ENCODE measurements at regions not wholly inside any gene's neighbourhood (a gene's known extent, or its start where the extent isn't known, plus 50 kb on each side); places are given as distances from the start of the nearest gene placed in this dataset.

DNA sequence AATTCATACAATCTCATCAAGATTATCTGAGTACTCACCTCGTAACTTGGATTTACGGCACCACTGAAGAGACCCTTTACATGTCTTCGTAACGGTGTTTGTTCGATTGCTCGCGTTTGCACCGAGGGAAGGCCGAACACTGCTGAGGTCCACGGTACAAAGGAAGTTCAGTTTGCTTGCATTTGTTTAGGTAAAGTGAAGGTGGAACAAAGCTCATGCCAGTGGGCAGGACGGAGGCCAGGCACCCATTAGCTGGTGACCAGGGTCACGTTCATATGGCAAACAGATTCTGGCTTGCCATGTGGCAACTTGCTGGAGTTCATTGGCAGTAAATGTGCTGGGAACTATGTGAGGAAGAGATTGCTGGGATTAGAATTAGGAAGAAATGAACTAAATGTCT lies 164.8 kb downstream of the MACROH2A1 start:
- DNase-seq = no peak

DNA sequence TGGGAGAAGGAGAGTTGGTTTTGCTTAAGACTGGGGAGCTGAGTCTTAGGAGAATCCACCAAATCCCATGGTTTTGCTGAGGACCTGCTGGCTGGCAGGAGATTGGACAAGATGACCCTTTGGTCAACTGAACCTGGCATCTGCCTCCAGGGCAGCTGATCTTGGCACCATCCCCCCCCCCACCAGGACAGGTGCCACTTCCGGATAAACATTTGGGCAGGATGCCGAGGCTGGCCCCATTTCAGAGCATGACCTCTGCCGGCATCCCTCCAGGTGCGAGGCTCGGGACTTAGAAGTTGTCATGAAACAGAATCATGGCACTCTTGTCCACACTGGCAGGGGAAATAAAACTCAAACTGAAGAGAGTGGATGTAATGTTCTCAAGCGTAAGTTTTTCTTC lies 165.6 kb downstream of the MACROH2A1 start:
- DNase-seq = no peak

GRCh38 chr5:135232958-135233357 lies 166.1 kb downstream of the MACROH2A1 start:
- DNase-seq = no peak

DNA sequence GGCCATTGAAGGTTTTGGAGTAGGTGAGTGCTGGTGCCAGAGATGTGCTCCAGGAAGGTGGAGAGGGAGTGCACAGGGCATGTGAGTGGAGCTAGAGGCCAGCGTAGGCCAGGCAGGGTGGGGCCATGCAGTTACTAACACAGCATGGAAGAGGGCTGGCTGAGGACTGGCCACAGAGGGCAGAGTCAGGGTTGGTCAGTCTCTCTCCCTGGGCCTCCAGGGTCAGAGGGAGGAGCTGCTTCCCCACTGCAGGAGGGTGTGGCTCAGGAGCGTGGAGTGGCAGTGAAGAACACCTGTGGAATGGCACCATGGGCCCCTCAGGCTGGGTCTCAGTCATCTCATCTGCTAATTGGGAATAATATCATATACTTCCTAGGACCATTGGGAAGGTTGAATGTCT lies 167.7 kb downstream of the MACROH2A1 start:
- no peak for DNase-seq

GRCh38 chr5:135230251-135230925 lies 168.6 kb downstream of the MACROH2A1 start:
- peak in 1 of 2 donors; percentile 18 for DNase-seq

GRCh38 chr5:135229679-135230132 lies 169.3 kb downstream of the MACROH2A1 start:
- no peak for DNase-seq

DNA sequence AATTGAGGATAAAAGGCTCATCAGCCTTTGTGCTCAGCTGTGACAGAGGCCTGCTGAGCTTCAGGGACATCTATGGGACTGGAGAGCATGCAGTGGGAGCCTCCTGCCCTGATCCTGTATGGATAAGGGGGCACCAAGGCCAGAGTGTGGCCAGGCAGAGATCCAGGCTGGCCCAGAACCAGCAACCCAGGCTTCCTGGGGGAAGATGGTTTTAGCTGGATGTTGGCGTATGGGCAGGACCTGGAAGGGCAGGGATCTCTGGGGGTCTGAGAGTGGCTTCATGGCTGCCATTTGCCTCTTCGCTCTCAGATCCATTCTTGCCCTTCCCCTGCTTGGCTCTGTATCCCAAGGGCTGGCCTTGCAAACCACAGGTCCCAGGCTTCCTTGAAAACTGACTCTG lies 169.9 kb downstream of the MACROH2A1 start:
- DNase-seq = no peak

DNA sequence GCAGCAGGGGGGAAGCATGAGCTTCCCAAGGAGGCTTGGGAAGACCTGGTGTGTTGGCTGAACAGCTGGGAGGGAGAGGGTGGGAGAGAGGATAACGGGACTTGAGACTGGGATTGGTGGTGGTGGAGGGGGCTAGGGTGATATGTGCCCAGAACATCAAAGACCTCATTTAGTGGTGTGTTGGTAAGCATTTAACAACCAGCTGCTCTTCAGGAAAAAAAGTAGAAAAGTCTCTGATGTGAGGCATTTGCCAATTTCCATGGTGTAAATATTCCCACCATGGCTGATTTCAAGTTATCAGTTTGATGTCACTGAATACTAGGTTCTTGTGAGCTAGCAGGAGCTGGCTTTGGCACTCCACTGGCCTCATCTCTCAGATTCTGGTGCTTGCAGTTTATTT lies 170.8 kb downstream of the MACROH2A1 start:
- DNase-seq = no peak

DNA sequence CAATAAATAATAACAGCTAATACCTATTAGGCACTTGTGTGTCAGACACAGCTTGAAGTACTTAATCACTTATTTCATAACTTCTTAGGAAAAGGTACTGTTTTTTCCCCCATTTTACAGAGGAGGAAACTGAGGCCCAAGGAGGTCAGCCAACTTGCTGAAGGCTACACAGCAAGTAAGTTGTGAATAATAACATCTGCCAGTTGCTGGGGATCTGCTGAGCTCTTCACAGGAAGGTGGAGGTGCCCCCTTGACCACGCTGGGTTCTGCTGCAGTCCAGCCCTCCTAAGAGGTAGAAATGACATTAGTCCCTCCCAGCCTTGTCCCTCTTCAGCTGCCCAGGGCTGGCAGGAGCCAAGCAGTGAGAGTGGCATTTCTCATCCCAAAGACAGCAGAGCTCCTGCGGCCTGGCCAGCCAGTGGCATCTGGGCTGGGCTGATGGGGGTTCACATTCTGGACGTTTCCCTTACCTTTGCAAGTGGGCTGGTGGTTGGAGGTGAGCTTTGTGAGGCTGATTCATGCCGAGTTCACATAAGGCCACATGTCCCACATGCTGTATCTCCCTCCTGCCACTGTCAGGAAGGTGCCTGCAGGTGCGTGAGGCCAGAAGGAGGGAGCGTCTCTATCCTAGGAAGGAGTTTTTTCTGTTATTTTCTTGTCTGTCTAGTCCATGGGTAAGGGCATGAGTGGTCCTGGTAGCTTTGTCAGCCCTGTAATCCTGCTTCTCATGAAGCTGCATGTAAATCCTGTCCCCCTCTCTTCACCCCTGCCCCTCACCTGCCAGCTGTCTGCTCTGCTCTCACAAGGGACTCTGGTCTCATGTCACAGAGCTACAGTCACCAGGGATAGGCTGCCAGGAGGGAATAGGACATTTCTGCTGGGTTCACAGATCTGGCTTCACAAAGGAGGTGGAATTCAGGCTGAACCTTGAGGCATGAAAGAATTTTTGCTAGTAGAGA lies 171.7 kb downstream of the MACROH2A1 start:
- no peak for DNase-seq

DNA sequence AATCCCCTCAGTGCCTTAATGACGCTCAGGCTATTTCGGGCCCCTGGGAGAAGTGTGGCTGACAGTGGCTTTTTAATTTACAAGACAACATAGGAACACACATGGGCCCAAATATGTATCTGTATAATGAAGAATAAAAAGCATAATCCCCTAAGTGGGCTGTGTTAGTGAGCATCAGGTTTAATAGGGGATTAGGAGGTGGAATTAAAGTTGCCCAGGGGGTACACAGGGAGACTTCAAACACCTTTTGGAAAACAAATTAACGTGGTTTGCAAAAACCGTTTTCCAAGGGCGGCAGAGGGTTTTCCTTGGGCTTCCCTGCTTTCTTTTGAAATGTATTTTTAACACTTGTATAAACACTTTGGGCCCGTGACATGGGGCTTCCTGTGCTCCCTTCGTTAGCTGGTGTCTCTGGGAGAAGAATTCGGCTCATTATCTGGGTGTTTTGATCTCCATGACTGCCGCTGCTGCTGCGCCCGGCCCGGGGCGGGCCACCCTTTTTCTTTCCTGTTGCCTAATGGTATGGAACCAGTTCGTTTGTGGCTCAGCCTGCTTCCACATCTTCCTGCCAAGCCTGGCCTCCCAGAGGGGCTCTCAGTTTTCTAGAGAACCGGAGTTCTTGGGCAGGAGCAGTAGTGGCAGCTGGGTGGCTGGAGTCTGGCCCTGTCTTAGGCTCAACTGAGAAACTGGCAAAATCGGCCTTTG lies 173.0 kb downstream of the MACROH2A1 start:
- no peak for DNase-seq

DNA sequence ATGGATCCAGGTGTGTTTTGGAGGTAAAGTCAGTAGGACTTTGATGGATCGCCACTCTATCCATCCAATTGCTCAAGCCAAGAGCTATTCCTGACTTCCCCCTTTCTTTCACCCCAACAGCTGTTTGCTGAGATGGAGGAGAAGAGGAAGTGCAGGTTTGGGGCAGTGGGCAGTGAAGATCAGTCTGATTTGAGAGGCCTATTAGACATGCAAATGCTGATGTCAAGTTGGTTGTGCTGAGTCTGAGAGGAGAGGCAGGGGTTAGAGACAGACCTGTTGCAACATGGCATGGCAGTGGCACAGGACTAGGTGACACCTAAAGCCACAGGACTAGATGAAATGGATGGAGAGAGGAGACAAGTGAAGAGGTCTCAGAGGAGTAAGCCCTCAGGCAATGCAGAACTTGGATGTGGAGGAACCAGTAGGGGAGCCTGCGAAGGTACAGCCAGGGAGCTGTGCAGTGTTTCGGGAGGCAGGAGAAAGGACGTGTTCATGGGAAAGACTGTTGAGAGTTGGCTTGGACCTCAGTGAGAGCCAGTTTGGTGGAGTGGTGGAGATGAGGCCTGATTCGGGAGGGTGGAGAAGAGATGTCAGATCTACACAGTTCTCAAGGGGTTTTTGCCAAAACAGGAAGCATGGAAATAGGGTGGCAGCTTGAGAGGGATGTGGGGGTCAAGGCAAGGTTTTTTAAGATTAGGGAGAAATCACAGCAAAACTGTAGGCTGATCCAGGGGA lies 175.0 kb downstream of the MACROH2A1 start:
- no peak for DNase-seq

DNA sequence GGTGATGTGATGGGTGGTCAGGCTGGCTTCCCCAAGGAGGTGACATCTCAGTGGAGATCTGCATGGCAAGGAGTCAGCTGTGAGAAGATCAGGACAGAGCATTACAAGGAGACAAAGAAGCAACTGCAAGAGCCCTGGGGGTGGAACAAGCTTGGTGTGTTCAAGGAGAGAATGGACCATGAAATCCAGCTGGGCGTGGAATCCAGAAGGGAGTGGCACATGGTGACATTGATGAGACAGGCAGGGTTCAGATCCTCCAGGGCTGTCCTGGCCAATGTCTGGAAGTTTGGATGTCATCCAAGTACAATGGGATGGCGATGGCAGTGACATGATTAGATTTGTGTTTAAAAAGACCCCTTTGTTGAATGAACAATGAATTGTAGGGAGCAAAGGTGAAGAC lies 175.6 kb downstream of the MACROH2A1 start:
- DNase-seq = no peak

- no peak for DNase-seq
Observed at GRCh38 chr5:135222771-135223170, 176.3 kb downstream of the MACROH2A1 start.

DNA sequence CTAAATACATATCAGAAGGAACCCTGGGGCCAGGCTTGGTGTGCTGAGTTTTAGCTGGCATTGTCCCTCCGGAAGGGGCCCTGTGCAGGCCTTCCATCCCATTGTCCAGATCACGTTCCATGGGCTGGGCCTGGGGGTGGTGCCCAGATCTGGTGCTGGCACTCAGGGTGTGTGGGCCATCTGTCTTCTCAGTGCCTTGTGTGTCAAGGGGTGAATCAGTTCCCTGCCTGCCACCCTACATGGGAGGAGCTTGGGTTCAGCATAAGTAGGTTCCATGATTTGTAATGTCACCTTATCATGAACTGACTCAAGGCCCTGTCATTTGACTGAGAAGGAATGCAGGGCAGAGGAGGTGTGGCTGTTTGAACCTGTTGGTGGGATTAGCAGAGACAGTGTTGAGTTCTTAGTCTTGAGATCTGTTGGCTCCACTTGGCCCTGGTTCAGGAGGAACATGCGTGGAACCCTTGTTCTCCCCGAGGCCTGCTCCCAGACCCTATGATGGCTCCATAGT lies 176.8 kb downstream of the MACROH2A1 start:
- no peak for DNase-seq

GRCh38 chr5:135221696-135222095 lies 177.3 kb downstream of the MACROH2A1 start:
- DNase-seq = no peak

DNA sequence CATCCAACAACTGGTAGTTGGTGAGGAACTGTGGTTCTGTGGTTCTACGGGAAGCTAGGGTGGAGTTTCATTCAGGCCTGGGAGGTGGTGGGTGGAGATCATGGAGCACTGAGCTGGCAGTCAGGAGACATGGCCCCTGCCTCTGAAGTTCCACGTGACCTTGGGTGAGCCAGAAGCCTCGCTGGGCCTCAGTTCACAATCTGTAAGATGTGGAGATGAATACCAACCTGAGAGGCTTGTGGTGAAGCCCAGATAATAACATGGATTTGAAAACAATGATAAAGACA lies 177.9 kb downstream of the MACROH2A1 start:
- no peak for DNase-seq

DNA sequence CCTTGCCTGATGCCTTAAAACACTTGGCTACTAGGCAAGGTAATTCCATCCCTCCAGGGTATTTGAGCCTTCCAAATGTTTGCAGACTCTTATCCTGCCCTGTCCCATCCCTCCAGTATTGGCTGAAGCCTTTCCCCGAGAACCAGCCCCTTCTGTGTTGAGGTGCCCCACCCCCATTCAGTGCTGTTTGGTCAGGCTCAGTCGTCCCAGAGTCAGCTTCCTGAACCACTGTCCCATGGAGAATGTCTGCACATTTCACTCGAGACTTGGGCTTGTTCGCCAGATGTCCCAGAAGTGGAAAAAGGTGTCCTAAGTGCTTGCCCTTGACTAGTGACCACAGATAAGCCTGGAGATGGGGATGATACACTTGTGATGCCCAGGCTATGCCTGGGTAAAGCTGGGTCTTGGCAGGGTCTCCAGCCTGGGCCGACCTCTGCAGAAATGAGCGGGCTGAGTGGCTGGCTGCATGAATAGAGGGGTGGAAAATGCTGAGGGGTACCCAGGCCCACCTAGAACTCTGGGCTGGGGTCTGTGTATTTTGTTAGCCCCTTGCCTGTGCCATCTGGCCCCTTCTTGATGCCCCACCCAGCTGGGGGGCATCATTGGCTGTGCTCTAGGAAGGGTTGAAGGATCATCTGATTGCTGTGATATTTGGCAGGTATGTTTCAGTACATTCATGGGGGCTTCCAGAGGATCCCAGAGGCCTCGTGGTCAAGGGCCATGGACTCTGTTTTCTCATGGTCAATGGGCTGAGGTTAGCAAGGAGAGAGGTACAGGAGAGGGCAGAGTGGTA lies 178.4 kb downstream of the MACROH2A1 start:
- no peak for DNase-seq

DNA sequence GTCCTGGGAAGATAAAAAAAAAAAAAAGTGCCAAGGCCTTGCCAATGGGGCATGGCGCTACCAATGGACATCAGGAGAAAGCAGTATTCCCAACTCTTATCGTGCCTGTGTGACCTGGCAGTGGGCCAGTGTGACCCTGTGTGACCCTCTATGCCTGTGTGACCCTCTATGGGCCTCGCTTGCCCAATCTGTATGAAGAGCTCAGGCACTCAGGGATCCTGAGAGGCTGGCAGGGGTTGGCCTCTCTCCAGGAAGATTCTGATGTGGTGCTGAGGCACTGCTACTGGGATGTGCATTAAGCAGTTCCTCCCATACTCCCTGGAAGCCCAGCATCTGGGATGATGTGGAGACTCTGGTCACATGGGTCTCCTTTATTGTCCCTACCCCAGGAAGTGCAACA lies 179.2 kb downstream of the MACROH2A1 start:
- no peak for DNase-seq

GRCh38 chr5:135218790-135219568 lies 180.1 kb downstream of the MACROH2A1 start:
- no peak for DNase-seq

DNA sequence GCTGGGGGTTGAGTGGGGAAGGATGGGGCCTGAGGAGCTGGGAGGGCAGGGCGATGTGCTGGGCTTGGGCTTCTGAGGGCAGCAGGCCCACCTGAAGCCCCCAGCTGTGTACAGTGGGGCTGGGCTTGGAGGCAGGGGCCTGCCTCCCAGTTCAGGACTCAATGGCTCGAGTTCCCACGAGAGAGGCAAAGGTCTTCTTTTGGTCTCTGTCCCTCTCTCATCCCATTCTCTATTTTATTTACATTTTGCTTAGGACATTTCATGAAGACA lies 180.6 kb downstream of the MACROH2A1 start:
- no peak for DNase-seq
